Fibroblast of villous mesenchyme (primary cell): ENCODE measurements at regions not wholly inside any gene's neighbourhood (a gene's known extent, or its start where the extent isn't known, plus 50 kb on each side); places are given as distances from the start of the nearest gene placed in this dataset.

ENCODE experiments used
- DNase-seq: peaks from one replicate; pipeline ENCODE4 v3.0.0-alpha.2; 2010; ENCODE audit warnings: low read depth
- H3K4me3 ChIP-seq: 2 replicates; pipeline ENCODE4 v1.5.1; 2011; ENCODE audit warnings: low read depth, mild to moderate bottlenecking, low read length
- CTCF ChIP-seq: IDR thresholded peaks from 2 replicates; pipeline ENCODE4 v1.5.1; 2012; ENCODE audit warnings: low read depth, mild to moderate bottlenecking, low read length; ENCODE audit not compliant: insufficient read depth

- no peak for TF ChIP-seq CTCF
- H3K4me3 ChIP-seq: no peak overlapping the region
- no peak for DNase-seq
These were observed 1225.9 kb upstream of the EPHA6 start for GRCh38 chr3:95588473-95588872.

GRCh38 chr3:95595416-95596075 lies 1218.8 kb upstream of the EPHA6 start:
- no peak overlapping the region for H3K4me3 ChIP-seq
- no peak for DNase-seq

GRCh38 chr3:95607926-95608325 lies 1206.5 kb upstream of the EPHA6 start:
- TF ChIP-seq CTCF: no peak
- no peak for DNase-seq
- H3K4me3 ChIP-seq: no peak overlapping the region

More at GRCh38 chr3:95595416-95596075, 1218.8 kb upstream of the EPHA6 start:
- TF ChIP-seq CTCF: no peak

GRCh38 chr3:95609411-95609810 lies 1205.0 kb upstream of the EPHA6 start:
- no peak for TF ChIP-seq CTCF
- DNase-seq: no peak
- H3K4me3 ChIP-seq: no peak overlapping the region

GRCh38 chr3:95612611-95613010 lies 1201.8 kb upstream of the EPHA6 start:
- no peak overlapping the region for H3K4me3 ChIP-seq
- peak; percentile 13 for DNase-seq
- no peak for TF ChIP-seq CTCF

- no peak for TF ChIP-seq CTCF
- no peak overlapping the region for H3K4me3 ChIP-seq
- peak; percentile 14 for DNase-seq
These were observed 1200.4 kb upstream of the EPHA6 start for GRCh38 chr3:95613993-95614392.
